GM23338 (cell line): ENCODE measurements at regions not wholly inside any gene's neighbourhood (a gene's known extent, or its start where the extent isn't known, plus 50 kb on each side); places are given as distances from the start of the nearest gene placed in this dataset.

Source experiments
- ATAC-seq: fragments of 200-7000 bp; cut with Tn5 transposase; 3 replicates; pipeline ENCODE4 v1.9.1; 2020
- DNase-seq: peaks from one replicate; pipeline ENCODE4 v3.0.0-alpha.2; 2015; ENCODE audit warnings: low spot score
- H2AFZ ChIP-seq: fragments of 200-600 bp; sonication (generic); 2 replicates; pipeline ENCODE4 v1.8.0; 2016; ENCODE audit warnings: antibody characterized with exemption, mild to moderate bottlenecking, moderate library complexity
- H3F3A ChIP-seq: fragments of 200-600 bp; sonication (generic); replicated peaks from 2 replicates; pipeline ENCODE4 v1.8.0; 2017; ENCODE audit warnings: antibody characterized with exemption, mixed run types, low read depth
- H3K27ac ChIP-seq: fragments of 200-600 bp; sonication (generic); 2 replicates; pipeline ENCODE4 v1.6.1; 2016; ENCODE audit warnings: low read depth
- H3K27me3 ChIP-seq: fragments of 200-600 bp; sonication (generic); 2 replicates; pipeline ENCODE4 v1.8.0; 2016; ENCODE audit warnings: mild to moderate bottlenecking, mixed run types, moderate library complexity; ENCODE audit not compliant: insufficient read depth
- H3K36me3 ChIP-seq: fragments of 200-600 bp; sonication (generic); 2 replicates; pipeline ENCODE4 v1.8.0; 2016; ENCODE audit warnings: mild to moderate bottlenecking; ENCODE audit not compliant: insufficient read depth
- H3K4me1 ChIP-seq: fragments of 200-600 bp; sonication (generic); 2 replicates; pipeline ENCODE4 v1.8.0; 2016; ENCODE audit warnings: mild to moderate bottlenecking, moderate library complexity; ENCODE audit not compliant: insufficient read depth
- H3K4me2 ChIP-seq: fragments of 200-600 bp; sonication (generic); 2 replicates; pipeline ENCODE4 v1.7.1; 2017; ENCODE audit warnings: mixed run types
- H3K4me3 ChIP-seq: fragments of 200-600 bp; sonication (generic); 2 replicates; pipeline ENCODE4 v1.6.1; 2016; ENCODE audit warnings: mixed run types
- H3K79me2 ChIP-seq: fragments of 200-600 bp; sonication (generic); replicated peaks from 2 replicates; pipeline ENCODE4 v1.8.0; 2017; ENCODE audit warnings: mild to moderate bottlenecking; ENCODE audit not compliant: insufficient read depth
- H3K9me2 ChIP-seq: fragments of 200-600 bp; sonication (generic); 2 replicates; pipeline ENCODE4 v1.8.0; 2017; ENCODE audit not compliant: insufficient read depth
- H4K20me1 ChIP-seq: fragments of 200-600 bp; sonication (generic); replicated peaks from 2 replicates; pipeline ENCODE4 v1.8.0; 2017; ENCODE audit warnings: mild to moderate bottlenecking; ENCODE audit not compliant: insufficient read depth
- H3K27ac Mint-ChIP-seq: 2 replicates; pipeline ENCODE4 v1.8.0; 2020; ENCODE audit warnings: inconsistent platforms, mild to moderate bottlenecking, moderate library complexity, mixed read lengths
- H3K27me3 Mint-ChIP-seq: 3 replicates; pipeline ENCODE4 v1.8.0; 2022; ENCODE audit warnings: low read depth, mild to moderate bottlenecking, moderate library complexity, mixed read lengths, inconsistent platforms; ENCODE audit not compliant: insufficient read depth, poor library complexity
- H3K36me3 Mint-ChIP-seq: 3 replicates; pipeline ENCODE4 v1.8.0; 2021; ENCODE audit warnings: low read depth, mild to moderate bottlenecking, inconsistent platforms, moderate library complexity, mixed read lengths
- H3K4me1 Mint-ChIP-seq: 3 replicates; pipeline ENCODE4 v1.8.0; 2020; ENCODE audit warnings: mild to moderate bottlenecking, inconsistent platforms, mixed read lengths
- H3K4me3 Mint-ChIP-seq: 3 replicates; pipeline ENCODE4 v1.8.0; 2021; ENCODE audit warnings: moderate library complexity, mild to moderate bottlenecking, inconsistent platforms, mixed read lengths
- H3K9me3 Mint-ChIP-seq: 3 replicates; pipeline ENCODE4 v1.8.0; 2020; ENCODE audit warnings: moderate library complexity, mild to moderate bottlenecking, inconsistent platforms, mixed read lengths
- CREB1 ChIP-seq: fragments of 250-450 bp; sonication (Bioruptor Pico); IDR thresholded peaks from 2 replicates; pipeline ENCODE4 v1.5.0; 2020; ENCODE audit warnings: low read depth, mild to moderate bottlenecking, moderate library complexity
- EZH2 ChIP-seq: fragments of 200-600 bp; sonication (generic); IDR thresholded peaks from one replicate; pipeline ENCODE4 v1.8.0; 2017; ENCODE audit warnings: antibody characterized with exemption, mild to moderate bottlenecking, low read depth; ENCODE audit not compliant: unreplicated experiment
- EZH2phosphoT487 ChIP-seq: fragments of 200-600 bp; sonication (generic); IDR thresholded peaks from one replicate; pipeline ENCODE4 v1.8.1; 2018; ENCODE audit warnings: antibody characterized with exemption; ENCODE audit not compliant: unreplicated experiment
- JUNB ChIP-seq: IDR thresholded peaks from one replicate; pipeline ENCODE4 v1.6.1; 2016; ENCODE audit warnings: antibody characterized with exemption; ENCODE audit not compliant: unreplicated experiment
- NANOG ChIP-seq: IDR thresholded peaks from 2 replicates; pipeline ENCODE4 v1.6.1; 2016; ENCODE audit warnings: antibody characterized with exemption, borderline replicate concordance
- STAT1 ChIP-seq: IDR thresholded peaks from one replicate; pipeline ENCODE4 v1.6.1; 2016; ENCODE audit warnings: antibody characterized with exemption; ENCODE audit not compliant: unreplicated experiment
- ZNF114 ChIP-seq: fragments of 250-450 bp; sonication (Bioruptor Pico); IDR thresholded peaks from 2 replicates; pipeline ENCODE4 v1.5.0; 2020; ENCODE audit warnings: mild to moderate bottlenecking, moderate library complexity
- ZNF331 ChIP-seq: fragments of 250-450 bp; sonication (Bioruptor Pico); IDR thresholded peaks from 2 replicates; pipeline ENCODE4 v1.5.0; 2020; ENCODE audit warnings: low read depth, mild to moderate bottlenecking, moderate library complexity
- TF ChIP-seq, protein P1 (sequence below): IDR thresholded peaks from 2 replicates; pipeline ENCODE4 v1.6.1; 2016; ENCODE audit warnings: antibody characterized with exemption
- TF ChIP-seq, protein P2 (sequence below): fragments of 250-450 bp; sonication (Bioruptor Pico); IDR thresholded peaks from 2 replicates; pipeline ENCODE4 v1.5.0; 2020; ENCODE audit warnings: mild to moderate bottlenecking, moderate library complexity
- TF ChIP-seq, protein P3 (sequence below): IDR thresholded peaks from one replicate; pipeline ENCODE4 v1.6.1; 2018; ENCODE audit warnings: antibody characterized with exemption; ENCODE audit not compliant: unreplicated experiment

DNA sequence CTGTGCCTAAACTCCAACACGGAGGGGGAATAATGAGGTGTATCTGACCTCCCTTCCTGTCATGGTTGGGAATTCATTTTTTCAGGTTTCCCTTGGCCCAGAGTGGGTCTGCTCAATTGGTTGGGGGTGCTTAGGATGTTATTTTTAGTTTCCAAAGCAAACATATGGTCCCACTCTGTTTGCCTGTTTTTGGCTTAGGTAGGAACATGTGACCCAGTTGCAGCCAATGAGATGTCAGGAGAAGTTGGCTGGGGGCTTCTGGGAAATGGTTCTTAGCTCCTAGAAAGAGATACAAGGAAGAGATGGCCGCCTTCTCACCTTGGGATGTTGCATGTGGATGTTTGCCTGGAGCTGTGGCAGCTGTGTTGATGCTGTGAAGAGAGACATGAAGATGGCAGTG, 147.9 kb upstream of the RFLNA start:
- Mint-ChIP-seq H3K4me3 (no peak overlapping the region; the same call in 2 of the 3 replicates), H3K9me3 (peaks cover 77% of the 10 kb centered on the region), H3K27me3 (peaks cover 29% of the 10 kb centered on the region), H3K27ac (no peak overlapping the region), H3K4me1 (peaks cover 60% of the 10 kb centered on the region), H3K36me3 (peaks cover 77% of the 10 kb centered on the region)
- H3K27ac ChIP-seq: peak overlapping the region; percentile 75
- H3K4me2 ChIP-seq: no peak overlapping the region
- peaks cover 5% of the 10 kb centered on the region; the same call in 1 of the 2 replicates for H3K9me2 ChIP-seq
- H3K27me3 ChIP-seq: no peaks in the 10 kb centered on the region
- no peaks in the 10 kb centered on the region for H3K79me2 ChIP-seq
- DNase-seq: no peak
- H3F3A ChIP-seq: peaks cover 9% of the 10 kb centered on the region
- ATAC-seq: no peak
- H4K20me1 ChIP-seq: no peaks in the 10 kb centered on the region
- no peak for TF ChIP-seq EZH2phosphoT487
- no peak for TF ChIP-seq ZNF331 (CRISPR knock-in tag)
- no peak for TF ChIP-seq CREB1 (CRISPR knock-in tag)
- TF ChIP-seq STAT1: no peak
- TF ChIP-seq, protein P1, sequence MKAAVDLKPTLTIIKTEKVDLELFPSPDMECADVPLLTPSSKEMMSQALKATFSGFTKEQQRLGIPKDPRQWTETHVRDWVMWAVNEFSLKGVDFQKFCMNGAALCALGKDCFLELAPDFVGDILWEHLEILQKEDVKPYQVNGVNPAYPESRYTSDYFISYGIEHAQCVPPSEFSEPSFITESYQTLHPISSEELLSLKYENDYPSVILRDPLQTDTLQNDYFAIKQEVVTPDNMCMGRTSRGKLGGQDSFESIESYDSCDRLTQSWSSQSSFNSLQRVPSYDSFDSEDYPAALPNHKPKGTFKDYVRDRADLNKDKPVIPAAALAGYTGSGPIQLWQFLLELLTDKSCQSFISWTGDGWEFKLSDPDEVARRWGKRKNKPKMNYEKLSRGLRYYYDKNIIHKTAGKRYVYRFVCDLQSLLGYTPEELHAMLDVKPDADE: no peak
- TF ChIP-seq JUNB: no peak
- no peak for TF ChIP-seq EZH2
- TF ChIP-seq, protein P2, sequence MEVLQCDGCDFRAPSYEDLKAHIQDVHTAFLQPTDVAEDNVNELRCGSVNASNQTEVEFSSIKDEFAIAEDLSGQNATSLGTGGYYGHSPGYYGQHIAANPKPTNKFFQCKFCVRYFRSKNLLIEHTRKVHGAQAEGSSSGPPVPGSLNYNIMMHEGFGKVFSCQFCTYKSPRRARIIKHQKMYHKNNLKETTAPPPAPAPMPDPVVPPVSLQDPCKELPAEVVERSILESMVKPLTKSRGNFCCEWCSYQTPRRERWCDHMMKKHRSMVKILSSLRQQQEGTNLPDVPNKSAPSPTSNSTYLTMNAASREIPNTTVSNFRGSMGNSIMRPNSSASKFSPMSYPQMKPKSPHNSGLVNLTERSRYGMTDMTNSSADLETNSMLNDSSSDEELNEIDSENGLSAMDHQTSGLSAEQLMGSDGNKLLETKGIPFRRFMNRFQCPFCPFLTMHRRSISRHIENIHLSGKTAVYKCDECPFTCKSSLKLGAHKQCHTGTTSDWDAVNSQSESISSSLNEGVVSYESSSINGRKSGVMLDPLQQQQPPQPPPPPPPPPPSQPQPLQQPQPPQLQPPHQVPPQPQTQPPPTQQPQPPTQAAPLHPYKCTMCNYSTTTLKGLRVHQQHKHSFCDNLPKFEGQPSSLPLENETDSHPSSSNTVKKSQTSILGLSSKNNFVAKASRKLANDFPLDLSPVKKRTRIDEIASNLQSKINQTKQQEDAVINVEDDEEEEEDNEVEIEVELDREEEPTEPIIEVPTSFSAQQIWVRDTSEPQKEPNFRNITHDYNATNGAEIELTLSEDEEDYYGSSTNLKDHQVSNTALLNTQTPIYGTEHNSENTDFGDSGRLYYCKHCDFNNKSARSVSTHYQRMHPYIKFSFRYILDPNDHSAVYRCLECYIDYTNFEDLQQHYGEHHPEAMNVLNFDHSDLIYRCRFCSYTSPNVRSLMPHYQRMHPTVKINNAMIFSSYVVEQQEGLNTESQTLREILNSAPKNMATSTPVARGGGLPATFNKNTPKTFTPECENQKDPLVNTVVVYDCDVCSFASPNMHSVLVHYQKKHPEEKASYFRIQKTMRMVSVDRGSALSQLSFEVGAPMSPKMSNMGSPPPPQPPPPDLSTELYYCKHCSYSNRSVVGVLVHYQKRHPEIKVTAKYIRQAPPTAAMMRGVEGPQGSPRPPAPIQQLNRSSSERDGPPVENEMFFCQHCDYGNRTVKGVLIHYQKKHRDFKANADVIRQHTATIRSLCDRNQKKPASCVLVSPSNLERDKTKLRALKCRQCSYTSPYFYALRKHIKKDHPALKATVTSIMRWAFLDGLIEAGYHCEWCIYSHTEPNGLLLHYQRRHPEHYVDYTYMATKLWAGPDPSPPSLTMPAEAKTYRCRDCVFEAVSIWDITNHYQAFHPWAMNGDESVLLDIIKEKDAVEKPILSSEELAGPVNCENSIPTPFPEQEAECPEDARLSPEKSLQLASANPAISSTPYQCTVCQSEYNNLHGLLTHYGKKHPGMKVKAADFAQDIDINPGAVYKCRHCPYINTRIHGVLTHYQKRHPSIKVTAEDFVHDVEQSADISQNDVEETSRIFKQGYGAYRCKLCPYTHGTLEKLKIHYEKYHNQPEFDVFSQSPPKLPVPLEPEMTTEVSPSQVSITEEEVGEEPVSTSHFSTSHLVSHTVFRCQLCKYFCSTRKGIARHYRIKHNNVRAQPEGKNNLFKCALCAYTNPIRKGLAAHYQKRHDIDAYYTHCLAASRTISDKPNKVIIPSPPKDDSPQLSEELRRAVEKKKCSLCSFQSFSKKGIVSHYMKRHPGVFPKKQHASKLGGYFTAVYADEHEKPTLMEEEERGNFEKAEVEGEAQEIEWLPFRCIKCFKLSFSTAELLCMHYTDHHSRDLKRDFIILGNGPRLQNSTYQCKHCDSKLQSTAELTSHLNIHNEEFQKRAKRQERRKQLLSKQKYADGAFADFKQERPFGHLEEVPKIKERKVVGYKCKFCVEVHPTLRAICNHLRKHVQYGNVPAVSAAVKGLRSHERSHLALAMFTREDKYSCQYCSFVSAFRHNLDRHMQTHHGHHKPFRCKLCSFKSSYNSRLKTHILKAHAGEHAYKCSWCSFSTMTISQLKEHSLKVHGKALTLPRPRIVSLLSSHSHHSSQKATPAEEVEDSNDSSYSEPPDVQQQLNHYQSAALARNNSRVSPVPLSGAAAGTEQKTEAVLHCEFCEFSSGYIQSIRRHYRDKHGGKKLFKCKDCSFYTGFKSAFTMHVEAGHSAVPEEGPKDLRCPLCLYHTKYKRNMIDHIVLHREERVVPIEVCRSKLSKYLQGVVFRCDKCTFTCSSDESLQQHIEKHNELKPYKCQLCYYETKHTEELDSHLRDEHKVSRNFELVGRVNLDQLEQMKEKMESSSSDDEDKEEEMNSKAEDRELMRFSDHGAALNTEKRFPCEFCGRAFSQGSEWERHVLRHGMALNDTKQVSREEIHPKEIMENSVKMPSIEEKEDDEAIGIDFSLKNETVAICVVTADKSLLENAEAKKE (CRISPR knock-in tag): no peak
- TF ChIP-seq, protein P3, sequence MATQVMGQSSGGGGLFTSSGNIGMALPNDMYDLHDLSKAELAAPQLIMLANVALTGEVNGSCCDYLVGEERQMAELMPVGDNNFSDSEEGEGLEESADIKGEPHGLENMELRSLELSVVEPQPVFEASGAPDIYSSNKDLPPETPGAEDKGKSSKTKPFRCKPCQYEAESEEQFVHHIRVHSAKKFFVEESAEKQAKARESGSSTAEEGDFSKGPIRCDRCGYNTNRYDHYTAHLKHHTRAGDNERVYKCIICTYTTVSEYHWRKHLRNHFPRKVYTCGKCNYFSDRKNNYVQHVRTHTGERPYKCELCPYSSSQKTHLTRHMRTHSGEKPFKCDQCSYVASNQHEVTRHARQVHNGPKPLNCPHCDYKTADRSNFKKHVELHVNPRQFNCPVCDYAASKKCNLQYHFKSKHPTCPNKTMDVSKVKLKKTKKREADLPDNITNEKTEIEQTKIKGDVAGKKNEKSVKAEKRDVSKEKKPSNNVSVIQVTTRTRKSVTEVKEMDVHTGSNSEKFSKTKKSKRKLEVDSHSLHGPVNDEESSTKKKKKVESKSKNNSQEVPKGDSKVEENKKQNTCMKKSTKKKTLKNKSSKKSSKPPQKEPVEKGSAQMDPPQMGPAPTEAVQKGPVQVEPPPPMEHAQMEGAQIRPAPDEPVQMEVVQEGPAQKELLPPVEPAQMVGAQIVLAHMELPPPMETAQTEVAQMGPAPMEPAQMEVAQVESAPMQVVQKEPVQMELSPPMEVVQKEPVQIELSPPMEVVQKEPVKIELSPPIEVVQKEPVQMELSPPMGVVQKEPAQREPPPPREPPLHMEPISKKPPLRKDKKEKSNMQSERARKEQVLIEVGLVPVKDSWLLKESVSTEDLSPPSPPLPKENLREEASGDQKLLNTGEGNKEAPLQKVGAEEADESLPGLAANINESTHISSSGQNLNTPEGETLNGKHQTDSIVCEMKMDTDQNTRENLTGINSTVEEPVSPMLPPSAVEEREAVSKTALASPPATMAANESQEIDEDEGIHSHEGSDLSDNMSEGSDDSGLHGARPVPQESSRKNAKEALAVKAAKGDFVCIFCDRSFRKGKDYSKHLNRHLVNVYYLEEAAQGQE: no peak
- no peak for TF ChIP-seq NANOG
- no peak for TF ChIP-seq ZNF114 (CRISPR knock-in tag)
- peaks cover 45% of the 10 kb centered on the region for H3K4me1 ChIP-seq
- H2AFZ ChIP-seq: no peak overlapping the region
- peaks cover 4% of the 10 kb centered on the region; the same call in 1 of the 2 replicates for H3K36me3 ChIP-seq
- H3K4me3 ChIP-seq: no peak overlapping the region
